ENCODE measurements at regions not wholly inside any gene's neighbourhood (a gene's known extent, or its start where the extent isn't known, plus 50 kb on each side); places are given as distances from the start of the nearest gene placed in this dataset.

DNA sequence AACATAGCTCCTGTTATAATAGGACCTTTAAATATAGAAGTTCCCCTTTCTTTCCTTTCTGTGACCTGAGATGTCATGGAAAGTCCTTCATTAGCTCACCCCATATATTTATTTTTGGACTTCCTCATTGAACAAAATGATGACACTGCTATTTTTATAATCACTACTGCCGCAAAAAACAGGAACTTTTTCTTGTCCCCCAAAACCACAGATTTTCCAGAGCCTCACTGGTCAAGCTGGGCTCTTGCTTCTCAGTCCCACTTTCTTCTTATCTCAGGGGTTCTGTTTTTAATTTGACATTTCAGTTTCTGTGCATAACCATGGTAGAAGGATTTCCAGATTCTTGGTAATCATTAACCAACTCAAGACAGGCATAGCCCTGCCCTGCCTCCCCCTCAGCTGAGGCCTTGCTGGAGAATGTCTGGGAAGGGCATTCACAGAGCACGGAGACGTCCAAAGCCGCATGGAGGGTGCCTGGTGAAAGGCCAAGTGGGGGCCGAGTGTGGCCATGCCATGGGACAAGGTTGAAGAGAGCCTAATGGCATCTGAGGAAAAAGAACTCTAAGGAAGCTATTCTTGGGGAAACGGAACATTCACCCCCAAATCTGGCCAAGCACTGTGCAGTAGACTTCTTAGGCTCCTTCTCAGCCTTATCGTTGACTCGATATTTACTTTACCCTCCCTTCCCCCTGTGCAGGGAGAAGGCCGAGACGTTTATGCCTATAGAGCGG lies 73.7 kb downstream of the EDN1 start:
- ATAC-seq, result no peak
- POLR2A ChIA-PET, result no interaction called here

DNA sequence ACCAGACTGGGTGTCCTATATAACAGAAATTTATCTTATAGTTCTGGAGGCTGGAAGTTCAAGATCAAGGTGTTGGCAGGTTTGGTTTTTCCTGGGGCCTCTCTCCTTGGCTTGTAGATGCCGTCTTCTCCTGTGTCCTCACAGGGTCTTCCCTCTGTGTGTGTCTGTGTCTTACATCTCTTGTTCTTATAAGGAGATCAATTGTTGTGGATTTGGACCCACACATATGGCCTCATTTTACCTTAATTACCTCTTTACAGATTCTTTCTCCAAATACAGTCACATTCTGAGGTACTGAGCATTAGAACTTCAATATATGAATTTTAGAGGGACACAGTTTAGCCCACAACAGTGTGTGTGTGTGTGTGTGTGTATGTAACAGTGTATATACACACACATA lies 74.5 kb downstream of the EDN1 start:
- ChIA-PET CTCF (no interaction called here), POLR2A (no interaction called here)
- no peak overlapping the region for H3K27ac Mint-ChIP-seq
- no peaks in the 10 kb centered on the region for H3K27me3 Mint-ChIP-seq (ENCODE audit: low read depth)
- DNase-seq, result no peak
- H3K36me3 Mint-ChIP-seq (ENCODE audit: low read depth), result no peaks in the 10 kb centered on the region
- no peaks in the 10 kb centered on the region for H3K9me3 Mint-ChIP-seq (ENCODE audit: insufficient read depth)
- ATAC-seq, result no peak
- no peak overlapping the region for H3K4me3 Mint-ChIP-seq
- H3K4me1 Mint-ChIP-seq (ENCODE audit: low read depth), result no peaks in the 10 kb centered on the region

More for the DNA sequence above, 73.7 kb downstream of the EDN1 start:
- H3K27me3 Mint-ChIP-seq (ENCODE audit: low read depth), result no peaks in the 10 kb centered on the region
- no peaks in the 10 kb centered on the region for H3K36me3 Mint-ChIP-seq (ENCODE audit: low read depth)
- no peak for DNase-seq
- H3K4me1 Mint-ChIP-seq (ENCODE audit: low read depth), result no peaks in the 10 kb centered on the region
- no peak overlapping the region for H3K27ac Mint-ChIP-seq
- no peaks in the 10 kb centered on the region for H3K9me3 Mint-ChIP-seq (ENCODE audit: insufficient read depth)
- no peak overlapping the region for H3K4me3 Mint-ChIP-seq
- CTCF ChIA-PET, result no interaction called here

DNA sequence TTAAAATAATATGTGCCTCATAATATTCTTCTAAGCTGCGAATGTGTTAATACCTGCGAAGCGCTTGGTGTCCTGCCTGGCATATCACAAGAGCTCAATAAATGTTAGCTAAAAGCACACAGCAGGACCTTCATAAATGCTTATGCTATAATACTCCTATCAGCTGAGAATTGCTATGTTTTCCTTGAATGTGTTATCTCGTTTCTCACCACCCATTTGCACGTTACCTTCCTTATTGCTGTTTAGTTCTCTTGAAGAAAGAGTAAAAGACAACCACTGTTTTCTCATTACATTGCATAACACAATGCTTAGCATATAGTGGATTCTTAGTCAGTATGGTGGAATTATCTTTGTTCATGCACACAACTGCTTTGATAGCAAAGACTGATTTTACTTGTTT lies 76.6 kb downstream of the EDN1 start:
- ATAC-seq, result no peak
- POLR2A ChIA-PET, result no interaction called here

DNA sequence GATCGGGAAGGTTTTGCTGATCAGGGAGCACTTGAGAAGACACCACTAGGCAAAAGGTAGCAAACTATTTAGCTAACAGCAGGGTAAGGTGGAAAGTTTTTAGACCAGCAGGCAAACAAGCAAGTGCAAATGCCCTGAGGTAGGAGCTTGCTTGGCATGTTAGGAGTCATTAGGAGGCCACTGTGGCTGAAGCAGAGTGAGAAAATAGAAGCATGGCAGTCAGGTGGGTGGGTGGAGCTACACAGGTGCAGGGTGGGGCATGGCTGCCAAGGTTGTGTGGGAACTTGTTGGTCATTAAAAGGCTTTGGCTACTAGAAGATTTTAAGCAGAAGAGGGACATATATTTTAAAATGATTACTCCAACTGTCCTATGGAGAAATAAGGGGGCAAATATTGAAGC lies 77.3 kb downstream of the EDN1 start:
- no peak for DNase-seq
- H3K9me3 Mint-ChIP-seq (ENCODE audit: insufficient read depth), result no peaks in the 10 kb centered on the region
- ChIA-PET CTCF (no interaction called here), POLR2A (no interaction called here)
- no peaks in the 10 kb centered on the region for H3K36me3 Mint-ChIP-seq (ENCODE audit: low read depth)
- H3K27me3 Mint-ChIP-seq (ENCODE audit: low read depth), result peaks cover 4% of the 10 kb centered on the region
- ATAC-seq, result no peak
- H3K4me3 Mint-ChIP-seq, result no peak overlapping the region
- no peaks in the 10 kb centered on the region for H3K4me1 Mint-ChIP-seq (ENCODE audit: low read depth)
- H3K27ac Mint-ChIP-seq, result no peak overlapping the region

More for the DNA sequence above, 76.6 kb downstream of the EDN1 start:
- no peak for DNase-seq
- Mint-ChIP-seq H3K27me3 (ENCODE audit: low read depth) (peaks cover 4% of the 10 kb centered on the region), H3K36me3 (ENCODE audit: low read depth) (no peaks in the 10 kb centered on the region), H3K9me3 (ENCODE audit: insufficient read depth) (no peaks in the 10 kb centered on the region), H3K4me1 (ENCODE audit: low read depth) (no peaks in the 10 kb centered on the region), H3K4me3 (no peak overlapping the region), H3K27ac (no peak overlapping the region)
- CTCF ChIA-PET, result no interaction called here

DNA sequence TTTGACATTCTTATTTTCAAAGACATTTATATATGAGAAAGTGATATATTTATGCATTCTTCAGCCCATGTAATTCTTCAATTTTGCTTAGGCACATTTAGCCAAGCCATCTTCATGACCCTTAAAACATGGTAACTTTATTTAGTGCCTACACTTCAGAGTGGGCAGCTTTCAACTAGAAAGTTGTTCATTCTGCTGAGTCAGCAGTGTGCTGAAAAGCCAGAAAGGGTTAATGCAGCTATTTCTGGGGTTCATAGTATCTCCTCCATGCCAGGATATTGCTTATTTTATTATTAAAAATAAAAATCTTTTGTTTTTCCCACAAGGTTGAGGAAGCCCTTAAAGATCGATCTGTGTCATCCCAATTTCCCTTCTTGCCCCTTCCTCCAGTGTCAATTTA lies 79.2 kb downstream of the EDN1 start:
- ChIA-PET POLR2A (no interaction called here), CTCF (no interaction called here)
- no peaks in the 10 kb centered on the region for H3K4me1 Mint-ChIP-seq (ENCODE audit: low read depth)
- no peaks in the 10 kb centered on the region for H3K9me3 Mint-ChIP-seq (ENCODE audit: insufficient read depth)
- no peak for ATAC-seq
- DNase-seq, result no peak
- no peak overlapping the region for H3K27ac Mint-ChIP-seq
- H3K36me3 Mint-ChIP-seq (ENCODE audit: low read depth), result no peaks in the 10 kb centered on the region
- peaks cover 4% of the 10 kb centered on the region for H3K27me3 Mint-ChIP-seq (ENCODE audit: low read depth)
- H3K4me3 Mint-ChIP-seq, result no peak overlapping the region

DNA sequence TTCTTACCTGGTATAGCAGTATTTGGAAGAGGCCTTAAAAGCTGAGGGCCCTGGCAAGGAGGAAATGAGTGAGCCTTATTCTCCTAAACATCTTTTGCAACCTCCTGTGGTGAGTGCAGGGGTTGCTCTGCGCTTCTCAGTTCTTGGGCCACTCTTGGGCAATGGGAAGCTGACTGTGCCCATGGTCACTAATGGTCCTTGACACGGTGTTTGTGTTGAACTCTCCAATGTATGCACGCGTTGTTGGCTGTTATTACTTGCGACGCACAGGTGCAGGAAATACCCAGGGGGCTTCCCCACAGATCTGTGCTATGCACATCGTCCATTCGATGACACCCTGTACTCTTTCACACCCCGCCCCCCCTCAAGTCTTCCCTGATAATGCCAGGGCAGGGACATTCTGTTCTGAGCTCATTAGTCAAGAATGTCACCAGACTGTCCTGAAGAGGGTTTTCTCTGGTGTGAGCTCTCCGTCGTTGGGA lies 79.7 kb downstream of the EDN1 start:
- ATAC-seq (no peak), DNase-seq (no peak)
- no peaks in the 10 kb centered on the region for H3K9me3 Mint-ChIP-seq (ENCODE audit: insufficient read depth)
- H3K27me3 Mint-ChIP-seq (ENCODE audit: low read depth), result peaks cover 4% of the 10 kb centered on the region
- H3K36me3 Mint-ChIP-seq (ENCODE audit: low read depth), result no peaks in the 10 kb centered on the region
- H3K4me1 Mint-ChIP-seq (ENCODE audit: low read depth), result no peaks in the 10 kb centered on the region
- ChIA-PET POLR2A (no interaction called here), CTCF (no interaction called here)
- no peak overlapping the region for H3K4me3 Mint-ChIP-seq
- H3K27ac Mint-ChIP-seq, result no peak overlapping the region

DNA sequence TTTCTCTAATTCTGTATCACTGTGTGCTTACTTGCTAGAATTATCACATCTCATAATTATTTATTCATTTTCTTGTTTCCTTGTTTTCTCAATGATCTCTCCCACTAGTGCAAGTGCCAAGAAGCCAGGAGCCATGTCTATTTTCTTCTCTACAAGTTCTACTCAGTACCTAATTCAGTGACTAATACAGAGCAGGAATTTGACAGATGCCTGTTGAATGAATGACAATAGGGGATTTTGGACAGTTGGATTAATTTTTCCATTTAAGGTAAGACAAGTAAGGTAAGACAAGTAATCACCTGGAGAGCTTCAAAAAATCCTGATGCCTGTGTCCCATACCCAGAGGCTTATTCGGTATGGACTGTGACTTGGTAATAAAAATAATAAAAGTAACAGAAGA lies 81.0 kb downstream of the EDN1 start:
- no peaks in the 10 kb centered on the region for H3K9me3 Mint-ChIP-seq (ENCODE audit: insufficient read depth)
- no peaks in the 10 kb centered on the region for H3K36me3 Mint-ChIP-seq (ENCODE audit: low read depth)
- H3K4me3 Mint-ChIP-seq, result no peak overlapping the region
- no peak overlapping the region for H3K27ac Mint-ChIP-seq
- ChIA-PET POLR2A (no interaction called here), CTCF (no interaction called here)
- peaks cover 4% of the 10 kb centered on the region for H3K27me3 Mint-ChIP-seq (ENCODE audit: low read depth)
- no peak for ATAC-seq
- DNase-seq, result no peak
- H3K4me1 Mint-ChIP-seq (ENCODE audit: low read depth), result no peaks in the 10 kb centered on the region

DNA sequence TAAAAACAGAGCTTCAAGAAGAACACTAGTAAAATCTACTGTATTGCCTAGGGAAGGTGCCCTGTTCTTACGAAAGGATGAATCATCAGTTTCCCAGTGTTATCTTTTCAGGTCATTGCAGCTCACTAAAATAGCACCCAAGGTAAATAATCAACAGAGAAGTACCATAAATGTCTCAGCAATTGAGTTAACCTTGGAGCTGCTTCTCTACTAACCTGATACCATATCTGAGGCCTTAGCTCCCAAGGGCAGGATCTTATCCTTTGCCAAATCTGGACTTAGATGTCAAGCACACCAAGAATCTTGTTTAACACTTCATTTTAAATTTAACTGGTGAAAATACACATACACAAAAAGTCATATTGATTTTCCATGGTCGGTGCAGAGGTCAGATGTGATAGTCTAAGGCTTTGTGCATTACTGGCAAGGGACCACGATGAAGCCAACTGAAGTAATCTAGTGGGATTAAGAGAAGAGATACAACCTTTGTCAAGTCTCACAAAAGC lies 81.5 kb downstream of the EDN1 start:
- Mint-ChIP-seq H3K27me3 (ENCODE audit: low read depth) (peaks cover 4% of the 10 kb centered on the region), H3K4me1 (ENCODE audit: low read depth) (no peaks in the 10 kb centered on the region), H3K36me3 (ENCODE audit: low read depth) (no peaks in the 10 kb centered on the region), H3K27ac (no peak overlapping the region), H3K9me3 (ENCODE audit: insufficient read depth) (no peaks in the 10 kb centered on the region), H3K4me3 (no peak overlapping the region)
- POLR2A ChIA-PET, result no interaction called here
- ATAC-seq (no peak), DNase-seq (no peak)
- CTCF ChIA-PET, result no interaction called here

DNA sequence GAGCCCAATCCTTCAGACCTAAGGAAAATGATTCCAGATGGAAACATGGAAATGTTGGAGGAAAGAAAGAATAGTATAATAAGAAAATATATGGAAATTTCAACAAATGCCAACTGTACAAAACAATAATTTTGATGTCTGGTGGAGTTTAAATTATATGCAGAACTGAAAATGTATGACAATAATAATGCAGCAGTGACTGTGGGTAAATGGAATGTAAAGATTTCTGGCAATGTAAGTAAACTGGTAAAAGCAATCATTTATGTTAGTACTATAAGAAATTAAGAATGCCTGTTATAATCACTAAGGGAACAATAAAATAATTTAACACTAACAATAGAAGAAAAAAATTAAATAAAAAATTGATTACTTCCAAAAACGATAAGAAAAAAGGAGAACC lies 89.0 kb downstream of the EDN1 start:
- Mint-ChIP-seq H3K36me3 (ENCODE audit: low read depth) (no peaks in the 10 kb centered on the region), H3K9me3 (ENCODE audit: insufficient read depth) (no peaks in the 10 kb centered on the region), H3K4me1 (ENCODE audit: low read depth) (no peaks in the 10 kb centered on the region), H3K27ac (no peak overlapping the region), H3K27me3 (ENCODE audit: low read depth) (peaks cover 6% of the 10 kb centered on the region), H3K4me3 (no peak overlapping the region)
- CTCF ChIA-PET, result no interaction called here
- no peak for ATAC-seq
- no peak for DNase-seq
- POLR2A ChIA-PET, result no interaction called here

DNA sequence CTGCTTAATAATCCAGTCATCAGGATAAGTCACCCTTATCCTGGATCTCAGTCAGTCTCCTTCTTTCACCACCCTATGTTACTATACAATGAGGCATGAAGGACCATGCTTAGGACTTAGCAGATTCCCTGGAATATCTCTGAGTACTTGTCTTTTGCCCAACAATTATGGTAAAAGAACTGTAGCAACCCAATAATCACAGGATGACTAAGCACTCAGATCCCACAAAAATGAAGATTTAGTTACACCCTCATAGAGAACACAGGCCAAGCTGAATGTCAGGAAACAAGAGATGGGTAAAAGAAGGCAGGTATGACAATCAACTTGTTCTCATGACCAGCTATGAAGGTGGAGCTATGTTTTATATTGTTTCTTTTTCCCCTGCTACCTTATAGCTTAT lies 91.4 kb downstream of the EDN1 start:
- ChIA-PET CTCF (no interaction called here), POLR2A (no interaction called here)
- no peaks in the 10 kb centered on the region for H3K9me3 Mint-ChIP-seq (ENCODE audit: insufficient read depth)
- no peak for ATAC-seq
- no peak overlapping the region for H3K4me3 Mint-ChIP-seq
- H3K4me1 Mint-ChIP-seq (ENCODE audit: low read depth), result no peaks in the 10 kb centered on the region
- H3K27me3 Mint-ChIP-seq (ENCODE audit: low read depth), result peaks cover 6% of the 10 kb centered on the region
- no peaks in the 10 kb centered on the region for H3K36me3 Mint-ChIP-seq (ENCODE audit: low read depth)
- no peak for DNase-seq
- no peak overlapping the region for H3K27ac Mint-ChIP-seq

DNA sequence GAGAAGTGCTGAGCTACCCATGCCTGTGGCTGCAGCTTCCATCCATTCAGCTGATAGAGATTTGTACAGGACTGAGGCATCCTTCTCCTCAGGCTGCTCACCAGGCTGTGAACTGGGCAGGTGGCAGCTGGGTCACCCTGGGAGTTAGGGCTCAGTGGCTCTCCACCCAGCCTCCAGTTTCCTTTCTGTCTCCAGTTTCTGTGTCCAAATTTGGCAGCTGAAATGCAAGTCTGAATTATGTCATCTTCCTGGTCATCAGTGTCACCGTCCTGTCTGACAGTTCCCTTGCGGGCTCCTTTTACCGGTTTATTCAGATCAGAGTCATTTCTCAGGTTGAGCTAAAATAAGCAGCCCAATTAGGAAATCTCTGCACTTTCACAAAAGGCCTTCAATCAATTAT lies 93.3 kb downstream of the EDN1 start:
- DNase-seq (no peak), ATAC-seq (no peak)
- Mint-ChIP-seq H3K4me3 (no peak overlapping the region), H3K27ac (no peak overlapping the region), H3K4me1 (ENCODE audit: low read depth) (no peaks in the 10 kb centered on the region), H3K27me3 (ENCODE audit: low read depth) (peaks cover 2% of the 10 kb centered on the region), H3K36me3 (ENCODE audit: low read depth) (no peaks in the 10 kb centered on the region), H3K9me3 (ENCODE audit: insufficient read depth) (no peaks in the 10 kb centered on the region)
- CTCF ChIA-PET, result no interaction called here
- POLR2A ChIA-PET, result no interaction called here

DNA sequence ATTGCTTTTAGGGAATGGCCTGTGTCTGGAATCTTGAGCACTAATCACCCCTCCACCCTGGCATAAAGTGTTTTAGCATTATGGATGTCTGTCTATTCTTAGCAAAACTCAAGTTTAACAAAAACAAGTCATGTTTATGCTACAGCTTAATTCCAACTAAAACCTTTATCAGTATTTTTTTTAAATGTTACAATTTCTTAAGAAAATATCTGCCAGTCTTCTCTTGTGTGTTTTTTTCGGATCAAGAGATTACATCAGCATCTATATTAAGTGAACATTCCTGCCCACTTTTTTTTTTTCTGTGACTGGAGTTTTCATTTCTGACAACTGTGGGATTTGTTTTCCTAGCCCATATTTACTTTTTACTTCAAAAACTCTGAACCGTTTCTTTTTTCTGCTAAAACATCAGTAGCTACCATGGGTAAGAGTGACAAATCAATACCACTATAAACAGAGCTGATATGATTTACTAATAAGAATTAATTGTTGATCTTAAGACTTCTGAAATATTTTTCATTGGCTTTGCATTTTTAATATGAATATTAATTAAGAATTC lies 94.3 kb downstream of the EDN1 start:
- ChIA-PET CTCF (no interaction called here), POLR2A (no interaction called here)
- no peaks in the 10 kb centered on the region for H3K9me3 Mint-ChIP-seq (ENCODE audit: insufficient read depth)
- ATAC-seq, result no peak
- no peak for DNase-seq
- no peak overlapping the region for H3K4me3 Mint-ChIP-seq
- H3K4me1 Mint-ChIP-seq (ENCODE audit: low read depth), result no peaks in the 10 kb centered on the region
- no peaks in the 10 kb centered on the region for H3K36me3 Mint-ChIP-seq (ENCODE audit: low read depth)
- H3K27ac Mint-ChIP-seq, result no peak overlapping the region
- H3K27me3 Mint-ChIP-seq (ENCODE audit: low read depth), result peaks cover 2% of the 10 kb centered on the region

DNA sequence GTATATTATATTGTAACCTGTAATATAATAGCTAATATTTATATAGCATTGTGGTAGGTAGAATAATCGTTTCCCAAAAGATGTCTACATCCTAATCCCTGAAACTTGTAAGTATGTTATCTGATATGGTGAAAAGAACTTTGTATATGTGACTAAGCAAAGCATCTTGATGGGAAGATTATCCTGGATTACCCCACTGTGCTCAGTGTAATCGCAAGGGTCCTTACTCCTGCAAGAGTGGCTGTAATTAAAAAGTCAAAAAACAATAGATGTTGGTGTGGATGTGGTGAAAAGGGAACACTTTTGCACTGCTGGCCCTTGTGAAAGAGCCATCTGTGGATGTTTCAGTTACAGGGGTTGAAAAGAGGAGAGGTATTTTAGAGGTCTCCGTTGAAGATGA lies 95.2 kb downstream of the EDN1 start:
- Mint-ChIP-seq H3K27ac (no peak overlapping the region), H3K4me1 (ENCODE audit: low read depth) (no peaks in the 10 kb centered on the region), H3K27me3 (ENCODE audit: low read depth) (peaks cover 2% of the 10 kb centered on the region), H3K9me3 (ENCODE audit: insufficient read depth) (no peaks in the 10 kb centered on the region), H3K36me3 (ENCODE audit: low read depth) (no peaks in the 10 kb centered on the region), H3K4me3 (no peak overlapping the region)
- CTCF ChIA-PET, result no interaction called here
- POLR2A ChIA-PET, result no interaction called here
- no peak for ATAC-seq
- no peak for DNase-seq
